ENCODE measurements at regions not wholly inside any gene's neighbourhood (a gene's known extent, or its start where the extent isn't known, plus 50 kb on each side); places are given as distances from the start of the nearest gene placed in this dataset.

- DNase-seq, result no peak
Observed at GRCh38 chr13:34777089-34777913, 164.8 kb upstream of the NBEA start.

GRCh38 chr13:34777914-34778303 is 164.2 kb upstream of the NBEA start:
- no peak for DNase-seq

- no peak for DNase-seq
Observed at GRCh38 chr13:34779171-34779570, 162.9 kb upstream of the NBEA start.

- DNase-seq, result no peak
Observed at GRCh38 chr13:34793301-34793700, 148.8 kb upstream of the NBEA start.

- no peak for DNase-seq
Observed at GRCh38 chr13:34803756-34804155, 138.3 kb upstream of the NBEA start.

GRCh38 chr13:34805347-34805746 is 136.7 kb upstream of the NBEA start:
- DNase-seq, result no peak

- DNase-seq, result no peak
Observed at GRCh38 chr13:34808649-34809048, 133.4 kb upstream of the NBEA start.

- no peak for DNase-seq
Observed at GRCh38 chr13:34810996-34811395, 131.1 kb upstream of the NBEA start.

- no peak for DNase-seq
Observed at GRCh38 chr13:34815526-34815925, 126.5 kb upstream of the NBEA start.

- DNase-seq, result no peak
Observed at GRCh38 chr13:34816245-34816884, 125.7 kb upstream of the NBEA start.

- no peak for DNase-seq
Observed at GRCh38 chr13:34816908-34817665, 125.0 kb upstream of the NBEA start.

GRCh38 chr13:34822650-34823049 is 119.4 kb upstream of the NBEA start:
- no peak for DNase-seq

- no peak for DNase-seq
Observed at GRCh38 chr13:34826432-34826831, 115.6 kb upstream of the NBEA start.

- DNase-seq, result no peak
Observed at GRCh38 chr13:34833562-34834182, 108.4 kb upstream of the NBEA start.

GRCh38 chr13:34842466-34842865 is 99.6 kb upstream of the NBEA start:
- DNase-seq, result no peak

GRCh38 chr13:34847766-34848165 is 94.3 kb upstream of the NBEA start:
- no peak for DNase-seq

GRCh38 chr13:34849406-34849805 is 92.7 kb upstream of the NBEA start:
- no peak for DNase-seq

GRCh38 chr13:34853161-34853560 is 88.9 kb upstream of the NBEA start:
- no peak for DNase-seq

GRCh38 chr13:34857558-34858325 is 84.3 kb upstream of the NBEA start:
- DNase-seq, result no peak

- no peak for DNase-seq
Observed at GRCh38 chr13:34862311-34862710, 79.8 kb upstream of the NBEA start.

- DNase-seq, result no peak
Observed at GRCh38 chr13:34862716-34863115, 79.4 kb upstream of the NBEA start.

GRCh38 chr13:34863360-34864135 is 78.5 kb upstream of the NBEA start:
- DNase-seq, result no peak

Data from activated CD4-positive, alpha-beta T cell treated with anti-CD3 and anti-CD28 coated beads for 4 hours (primary cell).